Muscle layer of duodenum (tissue), 2 donors: ENCODE measurements at regions not wholly inside any gene's neighbourhood (a gene's known extent, or its start where the extent isn't known, plus 50 kb on each side); places are given as distances from the start of the nearest gene placed in this dataset.

Experiments used
- H3K27ac ChIP-seq: one replicate; pipeline ENCODE4 v1.7.0; 2013; ENCODE audit warnings: mild to moderate bottlenecking, low read length
- H3K27me3 ChIP-seq: one replicate; pipeline ENCODE4 v1.7.0; 2013; ENCODE audit warnings: low read depth, mild to moderate bottlenecking, control low read depth, low read length
- H3K36me3 ChIP-seq, 2 donors: one replicate each; pipeline ENCODE4 v1.7.0; 2013; ENCODE audit warnings: low read length in 2 of 2, control low read depth in 1 of 2, mild to moderate bottlenecking in 1 of 2; ENCODE audit not compliant: insufficient read depth in 2 of 2, control insufficient read depth in 1 of 2
- H3K4me1 ChIP-seq, 2 donors: one replicate each; pipeline ENCODE4 v1.7.0; 2013; ENCODE audit warnings: low read length in 2 of 2, mild to moderate bottlenecking in 2 of 2, control low read depth in 1 of 2, moderate library complexity in 1 of 2; ENCODE audit not compliant: insufficient read depth in 2 of 2, control insufficient read depth in 1 of 2
- H3K4me3 ChIP-seq, 2 donors: one replicate each; pipeline ENCODE4 v1.7.0; 2013; ENCODE audit warnings: low read length in 2 of 2, low read depth in 1 of 2, mild to moderate bottlenecking in 1 of 2
- H3K9me3 ChIP-seq, 2 donors: one replicate each; pipeline ENCODE4 v1.7.0; 2013; ENCODE audit warnings: low read length in 2 of 2, control low read depth in 1 of 2, mild to moderate bottlenecking in 1 of 2; ENCODE audit not compliant: control insufficient read depth in 1 of 2
- donor health status: healthy.

DNA sequence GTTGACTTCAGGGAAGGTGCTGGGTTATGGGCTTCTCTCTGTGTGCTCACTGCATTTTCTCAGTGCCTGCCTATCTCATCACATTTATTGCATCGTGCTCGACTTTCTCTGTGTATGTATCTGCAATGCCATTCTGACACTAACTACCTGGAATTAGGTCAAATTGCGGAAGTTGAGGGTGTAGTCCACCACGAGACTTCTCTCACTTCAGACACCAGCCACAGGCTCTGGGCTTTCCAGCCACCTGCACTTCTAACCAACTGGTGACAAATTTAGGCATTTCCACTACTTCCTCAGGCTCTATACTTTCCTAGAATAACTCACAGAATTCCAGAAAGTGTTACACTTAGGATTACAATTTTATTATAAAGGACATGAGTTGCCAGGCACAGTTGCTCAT lies 188.6 kb upstream of the ZNF608 start:
- H3K27me3 ChIP-seq, result no peaks in the 10 kb centered on the region
- H3K4me3 ChIP-seq, result no peak overlapping the region
- no peaks in the 10 kb centered on the region for H3K9me3 ChIP-seq
- H3K27ac ChIP-seq, result no peak overlapping the region
- H3K36me3 ChIP-seq, result no peaks in the 10 kb centered on the region
- H3K4me1 ChIP-seq, result peaks cover 0 to 8% of the 10 kb centered on the region in 2 donors

DNA sequence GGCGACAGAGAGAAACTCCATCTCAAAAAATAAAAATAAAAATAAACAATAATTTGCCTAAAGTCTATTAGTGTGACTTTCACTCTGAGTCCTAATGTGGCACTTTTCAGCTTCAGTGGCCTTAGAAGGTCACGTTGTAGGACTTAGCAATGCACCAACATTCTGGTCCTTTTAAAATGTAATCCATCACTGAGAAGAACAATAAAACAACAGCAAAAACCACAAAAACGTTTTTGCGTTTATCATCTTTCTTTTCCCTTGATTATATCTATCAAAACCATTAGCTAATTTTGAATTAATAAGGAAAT lies 190.1 kb upstream of the ZNF608 start:
- Histone ChIP-seq H3K36me3 (no peaks in the 10 kb centered on the region), H3K27me3 (no peaks in the 10 kb centered on the region), H3K4me3 (no peak overlapping the region), H3K9me3 (peaks cover 0 to 6% of the 10 kb centered on the region in 2 donors), H3K4me1 (peaks cover 0 to 8% of the 10 kb centered on the region in 2 donors), H3K27ac (no peak overlapping the region)

- no peaks in the 10 kb centered on the region for H3K36me3 ChIP-seq
- no peaks in the 10 kb centered on the region for H3K27me3 ChIP-seq
- no peak overlapping the region for H3K27ac ChIP-seq
- H3K9me3 ChIP-seq, result peaks cover 0 to 6% of the 10 kb centered on the region in 2 donors
- H3K4me1 ChIP-seq, result no peaks in the 10 kb centered on the region
- no peak overlapping the region for H3K4me3 ChIP-seq
These were observed 194.9 kb upstream of the ZNF608 start for GRCh38 chr5:124941051-124942049.

- H3K36me3 ChIP-seq, result no peaks in the 10 kb centered on the region
- H3K4me3 ChIP-seq, result no peak overlapping the region
- H3K27me3 ChIP-seq, result no peaks in the 10 kb centered on the region
- no peaks in the 10 kb centered on the region for H3K9me3 ChIP-seq
- no peaks in the 10 kb centered on the region for H3K4me1 ChIP-seq
- H3K27ac ChIP-seq, result no peak overlapping the region
These were observed 201.8 kb upstream of the ZNF608 start for GRCh38 chr5:124948062-124948753.

- no peak overlapping the region for H3K27ac ChIP-seq
- no peaks in the 10 kb centered on the region for H3K4me1 ChIP-seq
- H3K27me3 ChIP-seq, result no peaks in the 10 kb centered on the region
- H3K36me3 ChIP-seq, result no peaks in the 10 kb centered on the region
- H3K9me3 ChIP-seq, result no peaks in the 10 kb centered on the region
- H3K4me3 ChIP-seq, result no peak overlapping the region
These were observed 202.4 kb upstream of the ZNF608 start for GRCh38 chr5:124948754-124949275.

GRCh38 chr5:124949862-124950261 lies 203.4 kb upstream of the ZNF608 start:
- Histone ChIP-seq H3K4me1 (no peaks in the 10 kb centered on the region), H3K9me3 (no peaks in the 10 kb centered on the region), H3K27ac (no peak overlapping the region), H3K36me3 (no peaks in the 10 kb centered on the region), H3K4me3 (no peak overlapping the region), H3K27me3 (no peaks in the 10 kb centered on the region)

GRCh38 chr5:124951105-124951504 lies 204.7 kb upstream of the ZNF608 start:
- Histone ChIP-seq H3K4me1 (no peaks in the 10 kb centered on the region), H3K27me3 (no peaks in the 10 kb centered on the region), H3K27ac (no peak overlapping the region), H3K36me3 (no peaks in the 10 kb centered on the region), H3K4me3 (no peak overlapping the region), H3K9me3 (no peaks in the 10 kb centered on the region)

GRCh38 chr5:124951661-124952060 lies 205.2 kb upstream of the ZNF608 start:
- no peaks in the 10 kb centered on the region for H3K4me1 ChIP-seq
- no peaks in the 10 kb centered on the region for H3K36me3 ChIP-seq
- no peak overlapping the region for H3K4me3 ChIP-seq
- no peak overlapping the region for H3K27ac ChIP-seq
- no peaks in the 10 kb centered on the region for H3K9me3 ChIP-seq
- no peaks in the 10 kb centered on the region for H3K27me3 ChIP-seq

- H3K4me1 ChIP-seq, result no peaks in the 10 kb centered on the region
- H3K27me3 ChIP-seq, result no peaks in the 10 kb centered on the region
- no peaks in the 10 kb centered on the region for H3K9me3 ChIP-seq
- H3K4me3 ChIP-seq, result no peak overlapping the region
- H3K36me3 ChIP-seq, result no peaks in the 10 kb centered on the region
- no peak overlapping the region for H3K27ac ChIP-seq
These were observed 205.6 kb upstream of the ZNF608 start for GRCh38 chr5:124952079-124952478.

DNA sequence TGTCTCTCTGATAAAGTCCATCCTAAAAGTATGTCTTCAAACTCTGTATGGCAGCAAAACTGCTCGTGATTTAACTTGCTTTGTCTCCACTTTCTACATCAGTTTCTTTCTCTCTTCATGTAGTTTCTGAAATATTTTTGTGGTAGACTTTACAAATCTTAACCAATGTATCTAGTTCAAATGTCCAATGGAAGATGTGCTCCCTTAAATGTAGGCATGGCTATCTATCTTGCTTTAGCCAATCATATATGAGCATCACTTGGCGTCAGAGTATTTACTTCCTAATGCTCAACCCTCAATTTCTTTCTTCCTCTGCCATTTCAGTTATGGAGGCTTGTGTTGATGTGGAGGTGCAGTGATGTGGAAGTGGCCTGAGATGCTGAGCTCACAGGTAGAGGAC lies 206.1 kb upstream of the ZNF608 start:
- Histone ChIP-seq H3K9me3 (no peaks in the 10 kb centered on the region), H3K27ac (no peak overlapping the region), H3K4me3 (no peak overlapping the region), H3K27me3 (no peaks in the 10 kb centered on the region), H3K36me3 (no peaks in the 10 kb centered on the region), H3K4me1 (no peaks in the 10 kb centered on the region)

DNA sequence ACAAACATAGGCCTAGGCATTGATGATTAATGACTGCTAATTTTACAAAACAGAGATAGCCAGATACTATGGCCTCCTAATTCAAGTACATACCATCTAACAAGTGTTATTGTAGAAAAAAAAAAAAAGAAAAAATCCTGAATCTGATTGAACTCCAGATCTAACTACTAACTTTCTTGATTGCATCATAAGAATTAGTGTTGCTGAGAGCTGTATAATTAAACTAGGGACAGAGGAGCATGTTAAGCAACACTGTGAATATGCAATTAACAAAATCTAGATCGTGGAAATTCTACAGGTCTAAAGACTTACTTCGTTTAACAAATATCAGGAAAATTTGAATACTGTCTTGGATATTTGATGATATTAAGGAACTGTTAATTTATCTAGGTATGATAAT lies 208.3 kb upstream of the ZNF608 start:
- Histone ChIP-seq H3K27me3 (no peaks in the 10 kb centered on the region), H3K9me3 (no peaks in the 10 kb centered on the region)

More for the DNA sequence above, 208.3 kb upstream of the ZNF608 start:
- no peak overlapping the region for H3K4me3 ChIP-seq
- no peak overlapping the region for H3K27ac ChIP-seq
- no peaks in the 10 kb centered on the region for H3K36me3 ChIP-seq
- H3K4me1 ChIP-seq, result no peaks in the 10 kb centered on the region
